ENCODE measurements at regions not wholly inside any gene's neighbourhood (a gene's known extent, or its start where the extent isn't known, plus 50 kb on each side); places are given as distances from the start of the nearest gene placed in this dataset.

DNA sequence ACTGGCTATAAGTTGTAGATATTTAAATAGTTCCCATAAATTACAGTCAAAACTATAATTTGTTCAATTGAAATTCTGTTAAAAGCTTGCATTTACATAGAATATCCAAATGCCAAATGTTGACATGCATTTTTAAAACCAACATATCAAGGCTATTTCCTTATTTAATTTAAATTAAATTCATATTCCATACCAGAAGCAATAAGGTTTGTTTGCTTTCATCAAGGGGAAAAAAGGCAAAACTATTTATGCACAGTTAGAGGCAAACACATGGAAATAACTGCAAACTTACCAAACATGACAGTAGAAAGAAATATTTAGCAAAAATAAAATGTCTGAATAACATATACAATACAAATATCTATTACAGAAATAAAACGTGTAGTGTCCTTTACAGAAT lies 1581.2 kb upstream of the TENM4 start:
- WGBS, 3 donors, result 26 to 66% (median 48%) methylated on average over 1 of the region's 1 CpG
- H3K36me3 ChIP-seq, result no peaks in the 10 kb centered on the region

GRCh38 chr11:81010631-81011030 lies 1569.8 kb upstream of the TENM4 start:
- TF ChIP-seq POLR2A (IDR thresholded peaks at IDR 0.05) (no peak), CTCF (IDR thresholded peaks at IDR 0.05) (no peak), EP300 (IDR thresholded peaks at IDR 0.05) (no peak)
- WGBS, 3 donors, result 53 to 60% (median 54%) methylated on average over 3 of the region's 3 CpGs
- Histone ChIP-seq H3K27ac (no peak overlapping the region), H3K36me3 (no peaks in the 10 kb centered on the region), H3K27me3 (no peaks in the 10 kb centered on the region), H3K4me1 (ENCODE audit: insufficient read depth) (no peaks in the 10 kb centered on the region), H3K9me3 (no peaks in the 10 kb centered on the region), H3K4me3 (no peak overlapping the region)
- intact Hi-C loops (cut with DNase I), result no loop called here
- no peak for DNase-seq

More for the DNA sequence above, 1581.2 kb upstream of the TENM4 start:
- H3K27ac ChIP-seq, result no peak overlapping the region
- DNase-seq, result no peak
- H3K9me3 ChIP-seq, result no peaks in the 10 kb centered on the region
- H3K4me3 ChIP-seq, result no peak overlapping the region
- intact Hi-C loops (cut with DNase I), result no loop called here
- TF ChIP-seq POLR2A (IDR thresholded peaks at IDR 0.05) (no peak), CTCF (IDR thresholded peaks at IDR 0.05) (no peak), EP300 (IDR thresholded peaks at IDR 0.05) (no peak)
- no peaks in the 10 kb centered on the region for H3K27me3 ChIP-seq
- H3K4me1 ChIP-seq (ENCODE audit: insufficient read depth), result no peaks in the 10 kb centered on the region

GRCh38 chr11:81007046-81007445 lies 1566.2 kb upstream of the TENM4 start:
- DNase-seq, result no peak
- H3K27me3 ChIP-seq, result no peaks in the 10 kb centered on the region
- WGBS, 3 donors, result 2 to 9% (median 8%) methylated on average over 2 of the region's 2 CpGs
- H3K4me3 ChIP-seq, result no peak overlapping the region
- H3K36me3 ChIP-seq, result no peaks in the 10 kb centered on the region
- no peak overlapping the region for H3K27ac ChIP-seq
- no peaks in the 10 kb centered on the region for H3K9me3 ChIP-seq
- TF ChIP-seq POLR2A (IDR thresholded peaks at IDR 0.05), result no peak
- no peaks in the 10 kb centered on the region for H3K4me1 ChIP-seq (ENCODE audit: insufficient read depth)
- intact Hi-C loops (cut with DNase I), result no loop called here

- TF ChIP-seq EP300 (IDR thresholded peaks at IDR 0.05) (no peak), CTCF (IDR thresholded peaks at IDR 0.05) (no peak), POLR2A (IDR thresholded peaks at IDR 0.05) (no peak)
- intact Hi-C loops (cut with DNase I), result no loop called here
- Histone ChIP-seq H3K9me3 (no peaks in the 10 kb centered on the region), H3K27ac (no peak overlapping the region), H3K4me1 (ENCODE audit: insufficient read depth) (no peaks in the 10 kb centered on the region), H3K27me3 (no peaks in the 10 kb centered on the region), H3K4me3 (no peak overlapping the region), H3K36me3 (no peaks in the 10 kb centered on the region)
- 41 to 70% (median 62%) methylated on average over 2 of the region's 2 CpGs for WGBS, 3 donors
- no peak for DNase-seq
Measured at GRCh38 chr11:81005595-81005994, 1564.8 kb upstream of the TENM4 start.

DNA sequence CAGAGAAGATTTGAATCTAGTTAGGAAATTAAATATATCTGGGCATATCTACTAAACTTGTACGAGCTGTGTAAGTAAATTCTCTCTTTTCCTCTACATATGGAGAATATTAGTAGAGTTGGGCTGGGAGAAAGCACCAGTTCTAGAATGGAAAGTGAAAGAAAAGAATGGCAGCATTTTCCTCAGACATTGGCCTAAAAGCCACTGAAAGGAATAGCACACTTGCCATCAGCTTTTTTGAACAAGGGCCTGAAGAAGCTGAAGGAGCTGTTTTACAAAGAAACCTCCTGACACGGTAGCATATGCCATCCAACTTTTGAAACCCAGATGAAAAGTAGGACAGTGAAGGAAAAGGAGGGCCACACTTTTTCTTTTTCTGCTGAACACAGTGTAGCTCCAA lies 1563.7 kb upstream of the TENM4 start:
- Histone ChIP-seq H3K27me3 (no peaks in the 10 kb centered on the region), H3K9me3 (no peaks in the 10 kb centered on the region), H3K27ac (no peak overlapping the region), H3K4me1 (ENCODE audit: insufficient read depth) (no peaks in the 10 kb centered on the region), H3K4me3 (no peak overlapping the region), H3K36me3 (no peaks in the 10 kb centered on the region)
- 82 to 88% (median 86%) methylated on average over 2 of the region's 2 CpGs for WGBS, 3 donors
- intact Hi-C loops (cut with DNase I), result no loop called here
- TF ChIP-seq EP300 (IDR thresholded peaks at IDR 0.05), result no peak
- TF ChIP-seq POLR2A (IDR thresholded peaks at IDR 0.05), result no peak
- TF ChIP-seq CTCF (IDR thresholded peaks at IDR 0.05), result no peak
- DNase-seq, result no peak
